GM12892 (cell line): ENCODE measurements at regions not wholly inside any gene's neighbourhood (a gene's known extent, or its start where the extent isn't known, plus 50 kb on each side); places are given as distances from the start of the nearest gene placed in this dataset.

Experiments
- DNase-seq: peaks from one replicate; pipeline ENCODE4 v3.0.0; 2011; ENCODE audit not compliant: insufficient read length
- FAIRE-seq: peaks from 2 replicates; lab custom pipeline; 2011; peaks lifted over from hg19 to GRCh38; lab: Jason Lieb, UNC
- POLR2A ChIP-seq: IDR thresholded peaks from 2 replicates; pipeline ENCODE4 v1.6.1; 2011; ENCODE audit warnings: low read depth, low read length, control low read depth
- POLR2AphosphoS5 ChIP-seq: IDR thresholded peaks from 2 replicates; pipeline ENCODE4 v1.6.1; 2011; ENCODE audit warnings: low read depth, low read length, control low read depth
- TAF1 ChIP-seq: IDR thresholded peaks from 2 replicates; pipeline ENCODE4 v1.6.1; 2011; ENCODE audit warnings: low read depth, mild to moderate bottlenecking, control low read depth, low read length, borderline replicate concordance

DNA sequence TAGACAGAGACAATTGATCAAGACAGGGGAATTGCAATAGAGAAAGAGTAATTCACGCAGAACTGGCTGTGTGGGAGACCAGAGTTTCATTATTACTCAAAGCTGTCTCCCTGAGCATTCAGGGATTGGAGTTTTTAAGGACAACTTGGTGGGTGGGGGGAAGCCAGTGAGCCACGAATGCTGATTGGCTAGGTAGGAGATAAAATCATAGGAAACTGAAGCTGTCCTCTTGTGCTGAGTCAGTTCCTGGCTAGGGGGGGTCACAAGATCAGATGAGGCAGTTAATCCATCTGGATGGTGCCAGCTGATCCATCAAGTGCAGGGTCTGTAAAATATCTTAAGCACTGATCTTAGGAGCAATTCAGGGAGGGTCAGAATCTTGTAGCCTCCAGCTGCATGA is 358.6 kb downstream of the GPM6A start:
- FAIRE-seq (no peak), DNase-seq (no peak)
- no peak for TF ChIP-seq TAF1
- TF ChIP-seq POLR2AphosphoS5: no peak
- TF ChIP-seq POLR2A: no peak

DNA sequence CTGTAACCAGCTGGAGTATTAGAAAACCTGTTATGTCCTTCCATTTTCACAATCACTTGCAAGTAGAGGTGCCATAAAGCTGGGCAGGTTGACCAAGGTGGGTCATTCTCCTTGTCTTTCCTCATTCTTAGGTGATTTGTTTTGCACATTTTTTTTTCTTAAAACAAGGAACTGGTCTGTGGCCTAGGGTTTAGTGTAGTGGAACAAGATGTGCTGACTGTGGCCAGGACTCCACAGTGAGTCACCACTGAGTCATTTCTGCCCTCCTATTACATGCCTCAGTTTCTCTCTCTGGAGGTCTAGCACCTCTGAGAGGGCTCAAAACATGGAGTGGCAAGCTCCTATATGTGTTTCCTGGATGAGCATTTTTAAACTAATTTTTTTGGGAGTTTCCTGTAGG is 355.9 kb downstream of the GPM6A start:
- TF ChIP-seq POLR2AphosphoS5 (no peak), TAF1 (no peak), POLR2A (no peak)
- FAIRE-seq (no peak), DNase-seq (no peak)

DNA sequence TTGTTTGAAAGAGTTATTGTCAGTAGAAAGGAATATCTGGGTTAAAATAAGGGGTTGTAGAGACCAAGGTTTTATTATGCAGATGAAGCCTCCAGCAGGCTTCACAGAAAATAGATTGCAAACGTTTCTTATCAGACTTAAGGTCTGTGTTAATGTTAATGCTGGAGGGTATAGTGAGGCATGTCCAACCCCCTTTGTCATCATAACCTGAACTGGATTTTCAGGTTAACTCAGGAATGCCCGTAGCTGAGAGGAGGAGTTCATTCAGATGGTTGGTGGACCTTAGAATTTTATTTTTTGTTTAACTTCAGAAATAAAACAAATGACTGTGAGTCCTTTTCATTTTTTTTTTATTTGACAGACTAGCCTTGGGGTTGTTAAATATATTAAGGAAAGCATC is 354.1 kb downstream of the GPM6A start:
- TF ChIP-seq POLR2AphosphoS5: no peak
- no peak for TF ChIP-seq TAF1
- TF ChIP-seq POLR2A: no peak
- DNase-seq (no peak), FAIRE-seq (no peak)

DNA sequence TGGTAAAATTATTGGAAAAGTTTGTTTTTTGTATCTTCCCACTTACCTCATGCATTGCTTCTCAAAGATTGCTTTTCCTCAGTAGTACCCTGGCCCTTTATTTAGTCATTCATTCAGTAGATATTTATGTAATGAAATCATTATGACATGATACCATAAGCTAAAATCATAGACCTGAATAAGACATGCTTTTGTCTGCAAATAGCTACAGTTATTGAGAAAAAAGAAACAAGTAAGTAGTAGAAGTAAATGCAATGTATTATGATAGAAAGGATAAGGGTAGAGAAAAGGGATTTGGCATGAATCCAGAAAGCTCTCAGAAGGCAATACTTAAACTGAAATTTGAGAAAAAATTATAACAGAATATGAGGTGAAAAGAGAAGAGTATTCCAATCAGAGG is 352.5 kb downstream of the GPM6A start:
- TF ChIP-seq TAF1 (no peak), POLR2A (no peak), POLR2AphosphoS5 (no peak)
- FAIRE-seq (no peak), DNase-seq (no peak)

DNA sequence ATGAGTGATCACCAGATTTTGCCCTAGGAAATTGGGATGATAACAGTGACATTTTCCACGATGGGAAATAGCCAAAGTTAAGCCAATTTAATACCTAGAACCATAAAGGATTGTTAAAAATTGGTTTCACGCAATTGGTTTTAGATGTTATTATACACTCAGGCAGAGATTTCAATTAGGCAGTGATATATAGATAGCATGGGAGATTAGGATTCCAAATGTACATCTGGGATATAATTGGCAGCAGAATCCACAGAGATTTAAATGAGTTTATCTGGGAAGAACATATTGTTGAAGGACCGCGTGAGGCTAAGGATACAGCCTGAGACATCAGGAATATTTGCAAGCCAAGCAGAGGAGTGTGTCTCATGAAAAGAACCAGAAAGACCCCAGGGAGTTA is 351.6 kb downstream of the GPM6A start:
- no peak for TF ChIP-seq TAF1
- no peak for TF ChIP-seq POLR2A
- no peak for TF ChIP-seq POLR2AphosphoS5
- DNase-seq: no peak
- FAIRE-seq: no peak

DNA sequence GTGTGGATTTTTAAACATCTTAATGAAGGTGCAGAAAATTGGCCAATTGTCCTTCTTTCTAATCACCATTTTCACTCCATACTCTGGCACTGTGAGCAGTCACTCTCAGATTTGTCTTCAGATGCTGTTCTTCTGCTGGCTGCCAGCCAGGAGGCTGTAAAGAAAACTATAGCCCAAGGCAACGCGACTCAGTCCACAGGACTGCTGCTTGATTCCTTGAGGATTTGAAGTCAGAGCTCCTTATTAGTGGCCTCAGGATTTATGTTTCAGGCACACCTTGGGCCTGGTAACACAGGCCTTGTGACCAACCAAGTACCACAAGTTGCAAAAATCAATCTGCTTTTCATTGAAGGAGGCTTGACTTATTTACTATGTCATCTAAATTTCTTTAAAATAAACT is 342.6 kb downstream of the GPM6A start:
- FAIRE-seq (no peak), DNase-seq (no peak)
- TF ChIP-seq POLR2A (no peak), TAF1 (no peak), POLR2AphosphoS5 (no peak)

DNA sequence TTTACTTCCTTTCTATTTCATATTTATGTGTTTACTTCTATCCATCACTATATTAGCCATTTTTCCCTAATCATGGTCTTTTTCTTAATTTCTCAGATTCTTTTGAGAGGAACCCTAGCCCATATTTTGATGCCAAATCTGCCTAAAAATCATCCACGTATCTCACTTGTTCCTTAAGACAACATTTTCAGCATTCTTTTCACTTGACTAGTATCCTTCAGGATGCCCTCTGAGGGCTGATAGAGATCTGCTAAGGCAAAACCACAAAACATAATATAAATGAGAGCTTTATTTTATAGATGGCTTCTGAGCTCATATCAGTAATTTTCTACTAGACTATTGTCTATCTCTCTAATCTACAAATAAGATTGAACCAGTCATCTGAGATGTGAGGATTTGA is 341.9 kb downstream of the GPM6A start:
- TF ChIP-seq POLR2AphosphoS5 (no peak), POLR2A (no peak)
- FAIRE-seq (no peak), DNase-seq (no peak)

DNA sequence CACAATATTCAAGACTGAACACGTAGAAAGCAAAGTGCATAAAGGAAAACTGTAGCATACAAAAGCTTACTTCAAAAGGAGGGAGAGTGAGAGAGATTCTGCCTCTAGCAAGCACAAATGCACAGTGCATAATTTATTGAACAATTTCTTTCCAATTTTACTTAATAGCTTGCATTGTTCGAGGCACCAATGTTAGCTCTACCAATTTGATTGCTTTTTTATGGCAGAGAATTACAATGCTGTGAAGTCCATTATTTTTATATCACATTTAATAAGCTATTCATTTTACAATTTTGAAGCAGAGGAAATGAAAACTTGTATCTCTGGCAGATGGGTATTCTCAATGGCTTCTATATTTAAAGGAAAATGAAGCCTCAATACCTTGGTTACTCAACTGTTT is 331.7 kb downstream of the GPM6A start:
- TF ChIP-seq POLR2A (no peak), POLR2AphosphoS5 (no peak), TAF1 (no peak)
- DNase-seq (no peak), FAIRE-seq (no peak)

DNA sequence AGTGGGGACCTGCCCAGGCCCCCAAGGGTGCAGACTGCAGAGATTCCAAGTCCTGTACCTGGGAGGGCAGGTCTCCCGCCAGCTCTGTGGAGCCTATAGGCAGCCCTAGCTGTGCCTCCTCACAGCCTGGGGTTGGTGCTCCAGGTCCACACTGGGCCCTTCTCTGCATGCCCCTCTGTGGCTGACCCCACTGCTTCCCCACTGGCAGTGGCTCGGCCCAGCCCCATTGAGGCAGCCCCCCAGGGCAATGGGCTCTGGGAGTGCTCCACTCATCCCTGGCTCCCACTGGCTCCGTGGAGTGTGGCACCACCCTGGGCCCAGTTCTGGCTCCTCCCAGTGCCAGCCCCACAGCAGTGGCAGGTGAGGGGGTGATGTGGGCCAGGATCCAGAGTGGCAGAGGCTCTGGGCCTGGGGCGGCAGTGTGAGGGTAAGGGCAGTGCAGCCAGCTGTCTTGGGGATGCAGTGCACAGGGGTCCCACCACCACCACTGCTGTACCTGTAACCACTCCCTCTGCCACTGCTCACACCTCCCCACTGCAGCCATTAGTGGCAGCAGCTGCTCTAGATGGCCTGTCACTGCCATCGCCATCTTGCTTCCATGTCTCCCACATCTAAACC is 312.2 kb downstream of the GPM6A start:
- DNase-seq (no peak), FAIRE-seq (no peak)
- TF ChIP-seq POLR2A (no peak), POLR2AphosphoS5 (no peak), TAF1 (no peak)

DNA sequence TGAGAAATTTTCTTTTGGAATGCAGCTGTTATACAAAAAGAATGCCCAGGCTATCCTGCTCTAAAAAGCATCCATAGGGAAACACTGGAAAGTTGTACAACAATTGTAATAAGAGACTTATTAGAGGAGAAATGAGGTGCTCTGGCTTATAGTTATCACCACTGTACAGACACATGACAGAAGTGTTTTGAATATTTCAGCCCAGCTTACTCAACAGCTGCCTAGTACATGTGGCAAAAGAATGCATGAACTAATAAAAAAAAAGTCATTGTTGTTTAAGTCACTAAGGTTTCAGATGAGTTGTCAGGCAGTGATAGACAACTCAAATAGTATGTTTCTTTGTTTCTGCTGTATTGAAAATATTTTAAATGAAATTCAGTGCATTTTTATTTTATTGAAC is 307.7 kb downstream of the GPM6A start:
- DNase-seq (no peak), FAIRE-seq (no peak)
- TF ChIP-seq POLR2AphosphoS5 (no peak), TAF1 (no peak), POLR2A (no peak)

DNA sequence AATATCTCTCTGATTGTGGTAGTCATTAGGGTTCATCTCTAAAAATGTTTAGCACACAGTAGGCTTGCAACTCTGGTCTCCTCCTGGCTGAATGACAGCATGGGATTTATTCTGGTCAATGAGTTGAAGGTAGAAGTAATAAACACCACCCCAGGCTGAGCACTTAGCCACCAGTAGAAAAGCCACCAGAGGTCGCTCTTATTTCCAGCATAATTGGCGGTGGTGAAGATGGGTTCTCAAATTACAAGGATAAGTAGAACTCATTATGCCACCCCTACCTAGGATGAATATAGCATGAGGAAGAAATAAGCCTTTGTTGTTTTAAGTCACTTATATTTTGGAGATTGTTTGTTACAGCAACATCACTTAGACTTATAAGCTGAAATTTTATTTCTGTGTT is 302.7 kb downstream of the GPM6A start:
- DNase-seq (no peak), FAIRE-seq (no peak)
- TF ChIP-seq POLR2AphosphoS5: no peak
- TF ChIP-seq POLR2A: no peak
- TF ChIP-seq TAF1: no peak

DNA sequence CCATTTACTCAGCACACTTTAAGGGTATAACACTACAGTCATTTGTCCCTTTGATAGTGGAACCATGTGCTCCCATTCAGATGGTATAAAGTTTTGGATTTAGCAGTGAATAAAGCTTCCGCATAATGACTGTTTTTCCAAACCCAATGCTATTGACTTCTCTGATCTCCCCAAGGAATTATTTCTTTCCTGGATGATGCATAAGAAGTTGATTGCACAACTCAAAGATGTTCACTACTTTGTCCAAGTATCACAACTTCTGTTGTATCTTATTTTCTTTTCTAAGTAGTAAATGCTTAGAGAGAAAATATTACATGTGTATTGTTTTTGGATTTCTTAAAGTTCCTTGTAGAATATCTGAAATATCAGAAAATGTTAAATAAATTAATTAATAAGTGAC is 300.2 kb downstream of the GPM6A start:
- FAIRE-seq (no peak), DNase-seq (no peak)
- TF ChIP-seq POLR2A (no peak), TAF1 (no peak), POLR2AphosphoS5 (no peak)

DNA sequence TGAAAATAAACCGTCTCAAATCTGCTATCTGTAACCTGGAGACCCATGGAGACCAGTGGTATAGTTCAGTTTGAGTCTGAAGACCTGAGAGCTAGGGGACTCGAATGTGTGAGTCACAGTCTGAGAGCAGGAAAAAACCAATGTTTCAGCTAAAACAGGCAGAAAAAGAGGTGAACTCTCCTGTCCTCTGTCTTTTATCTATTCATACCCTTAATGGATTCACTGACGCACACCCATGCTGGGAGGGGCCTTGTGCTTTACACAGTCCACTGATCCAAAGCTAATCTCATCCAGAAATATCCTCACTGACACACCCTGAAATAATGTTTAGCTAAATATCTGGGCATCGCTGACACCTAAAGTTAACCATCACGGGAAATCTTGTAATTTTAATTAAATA is 297.9 kb downstream of the GPM6A start:
- no peak for TF ChIP-seq TAF1
- TF ChIP-seq POLR2A: no peak
- TF ChIP-seq POLR2AphosphoS5: no peak
- FAIRE-seq (no peak), DNase-seq (no peak)
